ENCODE measurements at regions not wholly inside any gene's neighbourhood (a gene's known extent, or its start where the extent isn't known, plus 50 kb on each side); places are given as distances from the start of the nearest gene placed in this dataset.

- TF ChIP-seq FOXM1 (IDR thresholded peaks at IDR 0.05; ENCODE audit: borderline replicate concordance) (no peak), ARNT (IDR thresholded peaks at IDR 0.05) (no peak), BHLHE40 (IDR thresholded peaks at IDR 0.05; ENCODE audit: borderline replicate concordance) (no peak), SP1 (IDR thresholded peaks at IDR 0.05) (no peak), ZNF384 (IDR thresholded peaks at IDR 0.05) (no peak), TARDBP (IDR thresholded peaks at IDR 0.05) (no peak), NFRKB (IDR thresholded peaks at IDR 0.05) (no peak), FOXK2 (IDR thresholded peaks at IDR 0.05) (no peak), SUZ12 (IDR thresholded peaks at IDR 0.05) (no peak), FOXA1 (IDR thresholded peaks at IDR 0.05) (no peak)
- TF ChIP-seq, protein P1, sequence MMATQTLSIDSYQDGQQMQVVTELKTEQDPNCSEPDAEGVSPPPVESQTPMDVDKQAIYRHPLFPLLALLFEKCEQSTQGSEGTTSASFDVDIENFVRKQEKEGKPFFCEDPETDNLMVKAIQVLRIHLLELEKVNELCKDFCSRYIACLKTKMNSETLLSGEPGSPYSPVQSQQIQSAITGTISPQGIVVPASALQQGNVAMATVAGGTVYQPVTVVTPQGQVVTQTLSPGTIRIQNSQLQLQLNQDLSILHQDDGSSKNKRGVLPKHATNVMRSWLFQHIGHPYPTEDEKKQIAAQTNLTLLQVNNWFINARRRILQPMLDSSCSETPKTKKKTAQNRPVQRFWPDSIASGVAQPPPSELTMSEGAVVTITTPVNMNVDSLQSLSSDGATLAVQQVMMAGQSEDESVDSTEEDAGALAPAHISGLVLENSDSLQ (IDR thresholded peaks at IDR 0.05): no peak
These were observed 99.8 kb upstream of the MTPN start for GRCh38 chr7:136076954-136077353.

All from HEK293T (cell line).